HG02571 (cell line): ENCODE measurements at regions not wholly inside any gene's neighbourhood (a gene's known extent, or its start where the extent isn't known, plus 50 kb on each side); places are given as distances from the start of the nearest gene placed in this dataset.

Experiments used
- ATAC-seq: cut with Tn5 transposase; IDR thresholded peaks from one replicate; pipeline ENCODE4 v1.9.1; 2021; ENCODE audit warnings: mild to moderate bottlenecking, moderate library complexity; ENCODE audit not compliant: unreplicated experiment

DNA sequence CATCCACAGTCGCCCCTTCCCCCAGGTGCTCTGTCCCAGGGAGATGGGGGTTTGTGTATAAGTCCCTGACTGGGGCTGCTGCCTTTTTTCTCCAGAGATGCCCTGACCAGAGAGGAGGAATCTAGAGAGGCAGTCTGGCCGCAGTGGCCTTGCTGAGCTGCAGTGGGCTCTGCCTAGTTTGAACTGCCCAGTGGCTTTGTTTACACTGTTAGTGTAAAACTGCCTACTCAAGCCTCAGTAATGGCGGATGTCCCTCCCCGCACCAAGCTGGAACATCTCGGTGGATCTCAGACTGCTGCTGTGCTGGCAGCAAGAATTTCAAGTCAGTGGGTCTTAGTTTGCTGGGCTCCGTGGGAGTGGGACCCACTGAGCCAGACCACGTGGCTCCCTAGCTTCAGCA lies 102.6 kb upstream of the GIMD1 start:
- no peak for ATAC-seq

GRCh38 chr4:106463622-106464021 lies 95.0 kb upstream of the GIMD1 start:
- no peak for ATAC-seq

DNA sequence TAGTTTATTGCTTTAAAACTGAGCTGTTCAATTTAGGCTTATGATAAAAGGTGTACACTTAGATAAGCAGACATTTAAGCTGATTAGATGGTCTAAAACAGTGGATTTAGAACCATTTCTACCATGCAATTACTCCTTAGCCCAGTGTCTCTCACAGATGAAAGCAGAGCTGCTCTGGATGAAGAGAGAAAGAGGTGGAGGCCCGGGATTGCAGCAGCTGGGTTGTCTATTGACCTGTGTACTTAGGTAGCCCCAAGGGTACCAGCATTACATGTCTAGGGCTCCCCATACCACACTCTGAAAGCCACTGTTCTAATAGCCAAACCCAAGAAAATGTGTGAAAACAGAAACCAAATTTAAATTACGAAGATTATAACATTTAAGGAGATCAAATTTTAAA lies 86.0 kb upstream of the GIMD1 start:
- ATAC-seq, result no peak

DNA sequence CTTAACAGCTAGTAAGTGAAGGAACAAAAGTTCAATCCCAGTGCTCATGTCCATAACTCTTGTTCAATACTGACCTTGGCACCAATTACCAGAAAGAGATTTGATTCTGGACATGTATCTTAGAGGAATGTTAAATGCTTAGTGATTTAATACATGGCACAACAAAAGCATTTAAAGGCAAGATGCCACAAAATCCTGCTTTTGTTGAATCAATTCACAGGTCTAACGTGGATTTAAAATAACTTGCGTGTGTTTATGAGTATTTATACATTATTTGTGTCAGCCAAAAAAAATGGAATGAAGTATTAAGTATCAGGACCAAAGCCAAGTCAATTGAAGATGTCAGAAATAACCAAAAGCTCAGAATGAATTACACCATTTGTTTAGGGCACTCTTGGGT lies 85.4 kb upstream of the GIMD1 start:
- ATAC-seq, result no peak

DNA sequence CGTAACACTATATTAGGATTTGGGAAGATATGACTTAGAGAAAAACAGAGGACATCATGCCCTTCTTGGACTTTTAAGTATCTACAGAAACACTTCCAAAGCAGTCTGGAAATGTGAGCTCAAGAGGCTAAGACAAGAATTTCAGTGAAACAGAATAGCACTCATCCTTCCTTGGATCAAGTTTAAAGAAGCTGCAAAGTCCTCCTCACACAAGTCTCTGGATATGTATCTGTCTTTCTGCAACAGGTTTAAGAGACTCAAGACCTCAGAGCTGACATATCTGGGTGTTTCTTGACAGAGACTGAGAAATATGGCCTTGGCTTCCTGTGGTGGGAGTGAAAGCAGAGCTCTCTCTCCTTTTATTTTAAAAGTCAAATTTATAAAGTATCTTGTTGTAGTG lies 82.5 kb upstream of the GIMD1 start:
- no peak for ATAC-seq

DNA sequence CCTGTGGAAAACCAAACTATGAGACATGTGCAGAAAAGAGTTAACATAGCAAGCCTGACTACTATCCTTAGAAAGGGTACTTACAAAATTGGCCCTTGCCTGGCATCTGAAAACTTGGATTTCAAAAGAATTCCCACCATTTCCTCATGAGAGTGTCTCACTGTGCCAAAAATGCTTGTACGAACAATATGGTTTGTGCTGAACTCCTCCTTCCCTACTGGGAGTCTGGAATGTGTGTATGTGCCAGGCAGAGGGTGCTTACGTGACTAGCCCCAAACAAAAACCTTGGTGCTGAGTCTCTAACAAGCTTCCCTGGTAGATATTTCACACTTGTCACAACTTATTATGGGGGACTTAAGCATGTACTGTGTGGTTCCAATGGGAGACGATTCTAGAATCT lies 81.7 kb upstream of the GIMD1 start:
- no peak for ATAC-seq

DNA sequence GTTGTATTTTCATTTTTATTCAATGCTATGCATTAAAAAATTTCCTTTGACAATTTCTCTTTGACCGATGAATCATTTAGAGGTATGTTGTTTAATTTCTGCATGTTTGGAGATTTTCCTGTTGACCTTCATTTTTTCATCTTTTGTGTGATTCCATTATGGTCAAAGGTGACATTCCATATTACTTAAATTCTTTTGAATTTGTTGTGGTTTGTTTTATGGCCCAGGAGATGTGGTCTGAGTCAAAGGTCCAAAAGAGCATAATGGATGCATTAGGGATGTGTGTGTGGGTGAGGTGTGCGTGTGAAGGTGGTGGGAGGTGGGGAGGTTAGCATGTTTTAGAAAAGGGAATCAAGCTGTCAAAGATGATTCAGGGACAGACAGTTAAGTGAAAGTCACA lies 76.0 kb upstream of the GIMD1 start:
- ATAC-seq, result no peak

DNA sequence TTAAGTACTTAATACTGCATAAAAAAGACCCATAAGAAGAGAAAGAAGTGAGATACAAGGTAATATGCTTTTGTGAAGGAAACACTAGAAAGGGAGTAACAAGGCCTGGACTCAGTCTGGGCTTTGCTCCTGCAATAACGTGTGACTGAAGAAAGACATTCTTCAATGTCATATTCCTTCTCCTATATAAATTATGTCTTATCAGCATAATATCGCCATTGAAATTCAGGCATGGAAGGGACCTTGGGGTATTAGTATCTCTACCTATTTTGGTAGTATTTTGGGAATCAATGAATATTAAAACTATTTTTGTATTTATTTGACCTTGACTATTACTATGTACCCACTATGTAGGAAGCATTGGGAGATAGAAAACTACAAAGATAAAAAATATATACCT lies 62.2 kb upstream of the GIMD1 start:
- no peak for ATAC-seq

DNA sequence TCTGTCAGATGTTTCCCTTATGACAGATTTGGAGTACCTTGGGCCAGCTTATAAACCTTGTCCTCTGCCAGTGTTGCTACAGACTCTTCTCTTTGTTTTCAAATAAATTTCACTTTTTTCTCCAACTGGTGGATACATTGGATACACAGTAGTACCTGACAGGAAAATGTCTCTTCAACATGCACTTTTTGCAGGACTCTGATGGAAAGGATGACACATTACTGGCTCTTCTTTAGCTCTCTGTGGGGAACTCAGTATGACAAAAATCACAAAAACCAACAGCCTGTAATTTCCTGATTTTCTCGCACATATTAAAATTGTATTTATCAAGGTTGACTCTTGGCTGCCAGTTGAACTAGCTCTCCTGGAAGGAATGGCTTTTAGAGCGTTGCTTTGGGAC lies 61.3 kb upstream of the GIMD1 start:
- no peak for ATAC-seq

DNA sequence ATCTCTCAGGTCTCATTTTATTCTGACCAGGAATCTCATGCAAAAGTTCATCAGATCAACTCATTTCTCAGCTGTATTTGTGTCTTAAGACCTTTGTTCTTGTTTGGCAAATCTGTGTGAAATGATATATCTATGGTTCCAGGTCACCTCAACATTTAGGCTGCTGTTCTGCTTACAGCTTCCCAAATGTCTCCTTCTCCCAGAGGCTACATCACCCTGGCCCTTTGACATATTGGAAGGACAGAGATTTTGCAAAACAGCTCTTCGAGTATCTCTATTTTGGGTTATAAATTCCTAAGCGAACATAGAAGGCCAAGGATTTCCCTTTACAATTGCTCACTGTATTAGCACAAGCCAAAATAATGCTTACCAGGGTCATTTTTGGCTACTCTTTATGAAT lies 57.5 kb upstream of the GIMD1 start:
- ATAC-seq, result no peak

GRCh38 chr4:106425576-106425975 lies 57.0 kb upstream of the GIMD1 start:
- ATAC-seq, result no peak

DNA sequence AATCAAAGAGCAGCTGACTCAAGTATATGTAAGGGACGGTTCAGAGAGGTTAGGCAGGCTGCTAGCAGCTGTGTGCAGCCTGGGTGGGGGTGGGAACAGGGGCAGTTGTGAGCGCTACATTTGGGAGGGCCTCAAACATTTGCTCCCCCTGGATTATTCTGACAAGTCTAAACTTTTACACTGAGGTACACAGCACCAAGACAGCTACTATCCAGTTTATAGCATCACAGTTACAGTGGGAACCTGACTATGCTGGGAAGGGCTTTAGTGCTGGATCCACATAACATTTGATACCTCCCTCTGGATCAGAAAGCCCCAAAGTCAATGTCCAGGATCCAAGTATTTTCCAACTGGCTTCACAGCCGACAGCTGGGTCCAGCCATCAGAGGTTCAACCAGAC lies 55.8 kb upstream of the GIMD1 start:
- no peak for ATAC-seq

DNA sequence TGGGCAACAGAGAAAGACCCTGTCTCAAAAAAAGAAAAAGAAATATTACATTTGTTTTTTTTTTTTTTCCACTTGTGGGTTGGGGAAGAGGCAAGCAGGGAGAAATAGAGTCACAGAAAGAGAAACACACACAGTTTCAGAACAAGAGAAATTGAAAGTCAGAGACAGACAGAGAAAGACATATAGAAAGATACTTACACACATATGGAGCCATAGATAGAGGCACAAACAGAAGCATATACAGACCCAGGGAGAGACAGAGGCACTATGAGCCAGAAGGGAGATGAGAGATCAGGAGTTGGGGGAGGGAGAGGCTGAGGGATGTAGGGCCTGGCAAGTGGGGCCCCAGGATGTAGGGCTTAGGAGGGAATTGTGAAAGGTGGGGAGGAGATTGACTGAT lies 55.2 kb upstream of the GIMD1 start:
- no peak for ATAC-seq

DNA sequence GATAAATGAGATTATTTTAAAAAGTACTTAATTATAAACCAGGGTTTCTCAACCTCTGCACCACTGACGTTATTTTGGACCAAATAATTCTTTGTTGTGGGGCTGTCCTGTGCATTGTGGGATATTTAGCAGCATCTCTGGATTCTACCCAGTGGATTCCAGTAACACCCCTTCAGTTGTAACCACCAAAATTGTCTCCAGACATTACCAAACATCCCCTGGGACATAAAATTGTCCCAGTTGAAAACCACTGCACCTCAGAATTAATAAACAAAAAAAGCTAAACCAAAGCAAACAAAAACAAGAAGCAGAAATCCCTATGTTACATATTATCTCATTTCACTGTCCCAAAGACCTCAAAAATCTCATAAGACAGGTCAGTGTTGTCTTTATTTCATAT lies 54.2 kb upstream of the GIMD1 start:
- ATAC-seq, result no peak

- no peak for ATAC-seq
These were observed 53.1 kb upstream of the GIMD1 start for GRCh38 chr4:106421441-106422296.

DNA sequence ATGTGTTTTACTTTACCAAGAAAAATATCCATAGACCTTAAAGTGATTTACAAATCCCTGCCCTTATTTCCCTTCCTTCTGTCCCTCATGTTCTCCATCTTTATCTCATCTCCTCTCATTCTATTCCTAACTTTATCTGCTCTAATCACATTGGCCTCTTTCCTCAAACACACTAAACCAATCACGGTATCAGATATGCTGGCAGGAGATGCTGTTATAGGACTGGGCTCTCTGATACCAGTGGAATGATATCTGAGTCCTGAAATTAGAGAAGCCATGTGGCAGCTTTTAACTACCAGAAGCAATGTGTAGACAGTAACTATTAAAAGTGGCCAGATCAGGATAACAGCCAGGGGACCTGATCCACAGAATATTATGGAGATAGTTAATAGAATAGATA lies 49.9 kb upstream of the GIMD1 start:
- ATAC-seq, result no peak
